Stimulated activated CD8-positive, alpha-beta memory T cell treated with anti-CD3 and anti-CD28 coated beads, Interleukin-15, amount 100 ng/mL, for 48 hours (primary cell): ENCODE measurements at regions not wholly inside any gene's neighbourhood (a gene's known extent, or its start where the extent isn't known, plus 50 kb on each side); places are given as distances from the start of the nearest gene placed in this dataset.

ENCODE experiments used
- DNase-seq, 2 donors: peaks; one replicate each; pipeline ENCODE4 v3.0.0-alpha.2; 2020; ENCODE audit warnings: low read depth in 2 of 2

- DNase-seq = no peak
Measured at GRCh38 chr13:78228211-78228610, 309.6 kb upstream of the EDNRB start.

- DNase-seq = no peak
Measured at GRCh38 chr13:78227709-78228108, 309.1 kb upstream of the EDNRB start.

GRCh38 chr13:78215458-78216108 lies 297.0 kb upstream of the EDNRB start:
- no peak for DNase-seq

GRCh38 chr13:78201411-78201810 lies 282.8 kb upstream of the EDNRB start:
- no peak for DNase-seq

GRCh38 chr13:78198821-78199220 lies 280.2 kb upstream of the EDNRB start:
- no peak for DNase-seq

- DNase-seq = no peak
Measured at GRCh38 chr13:78198419-78198818, 279.8 kb upstream of the EDNRB start.

GRCh38 chr13:78197231-78197630 lies 278.6 kb upstream of the EDNRB start:
- no peak for DNase-seq

GRCh38 chr13:78194904-78195639 lies 276.4 kb upstream of the EDNRB start:
- no peak for DNase-seq

- DNase-seq = no peak
Measured at GRCh38 chr13:78193846-78194245, 275.2 kb upstream of the EDNRB start.

- no peak for DNase-seq
Measured at GRCh38 chr13:78192716-78193115, 274.1 kb upstream of the EDNRB start.

GRCh38 chr13:78190296-78190695 lies 271.7 kb upstream of the EDNRB start:
- DNase-seq = no peak

GRCh38 chr13:78187781-78188180 lies 269.1 kb upstream of the EDNRB start:
- no peak for DNase-seq

- no peak for DNase-seq
Measured at GRCh38 chr13:78185700-78186099, 267.1 kb upstream of the EDNRB start.

GRCh38 chr13:78183732-78184131 lies 265.1 kb upstream of the EDNRB start:
- no peak for DNase-seq

GRCh38 chr13:78182813-78183212 lies 264.2 kb upstream of the EDNRB start:
- no peak for DNase-seq

GRCh38 chr13:78177306-78177705 lies 258.7 kb upstream of the EDNRB start:
- no peak for DNase-seq

GRCh38 chr13:78176880-78177279 lies 258.2 kb upstream of the EDNRB start:
- DNase-seq = no peak

GRCh38 chr13:78169386-78169785 lies 250.8 kb upstream of the EDNRB start:
- DNase-seq = no peak

- no peak for DNase-seq
Measured at GRCh38 chr13:78168981-78169380, 250.3 kb upstream of the EDNRB start.

GRCh38 chr13:78161266-78161665 lies 242.6 kb upstream of the EDNRB start:
- DNase-seq = no peak

GRCh38 chr13:78160793-78161192 lies 242.2 kb upstream of the EDNRB start:
- no peak for DNase-seq

GRCh38 chr13:78152415-78152814 lies 233.8 kb upstream of the EDNRB start:
- DNase-seq = no peak

- DNase-seq = no peak
Measured at GRCh38 chr13:78147905-78148304, 229.3 kb upstream of the EDNRB start.

GRCh38 chr13:78145276-78145675 lies 226.6 kb upstream of the EDNRB start:
- no peak for DNase-seq
